Astrocyte of the cerebellum (primary cell): ENCODE measurements at regions not wholly inside any gene's neighbourhood (a gene's known extent, or its start where the extent isn't known, plus 50 kb on each side); places are given as distances from the start of the nearest gene placed in this dataset.
"Not testable (repeated sequence)": the region's sequence is repeated elsewhere in the genome, so short reads cannot be mapped to it uniquely, and the experiment has no call there.

Experiments
- DNase-seq: peaks from one replicate; pipeline ENCODE4 v3.0.0-alpha.2; 2011; ENCODE audit warnings: low read depth
- H3K4me3 ChIP-seq: 2 replicates; pipeline ENCODE4 v1.5.1; 2011; ENCODE audit warnings: mild to moderate bottlenecking, low read depth, low read length, moderate library complexity
- CTCF ChIP-seq: IDR thresholded peaks from 2 replicates; pipeline ENCODE4 v1.5.1; 2012; ENCODE audit warnings: low read length, low read depth, moderate library complexity, mild to moderate bottlenecking; ENCODE audit errors: missing control alignments
- in situ Hi-C: cut with HindIII; loops from 2 replicates; pipeline ENCODE4 v1.10.0; 2017; ENCODE audit warnings: low sequenced_read_pairs

GRCh38 chr13:24619282-24619681, 60.9 kb upstream of the ATP12A start:
- DNase-seq, result no peak
- no peak for TF ChIP-seq CTCF
- no peak overlapping the region for H3K4me3 ChIP-seq
- in situ Hi-C loops, result no loop called here

- in situ Hi-C loops, H3K4me3 ChIP-seq, DNase-seq: not testable (repeated sequence)
Measured at GRCh38 chr13:24622481-24623148, 57.6 kb upstream of the ATP12A start.

GRCh38 chr13:24623149-24623665, 57.0 kb upstream of the ATP12A start:
- in situ Hi-C loops, result no loop called here
- no peak for DNase-seq
- no peak for TF ChIP-seq CTCF
- H3K4me3 ChIP-seq, result no peak overlapping the region

- no peak for DNase-seq
- H3K4me3 ChIP-seq, result no peak overlapping the region
- in situ Hi-C loops, result no loop called here
- no peak for TF ChIP-seq CTCF
Measured at GRCh38 chr13:24624363-24624762, 55.8 kb upstream of the ATP12A start.

- H3K4me3 ChIP-seq, result no peak overlapping the region
- no peak for TF ChIP-seq CTCF
- no peak for DNase-seq
- in situ Hi-C loops, result no loop called here
Measured at GRCh38 chr13:24624801-24625231, 55.4 kb upstream of the ATP12A start.

GRCh38 chr13:24625331-24625731, 54.9 kb upstream of the ATP12A start:
- TF ChIP-seq CTCF, result no peak
- no peak for DNase-seq
- H3K4me3 ChIP-seq, result no peak overlapping the region
- in situ Hi-C loops, result no loop called here
